HG02840 (cell line): ENCODE measurements at regions not wholly inside any gene's neighbourhood (a gene's known extent, or its start where the extent isn't known, plus 50 kb on each side); places are given as distances from the start of the nearest gene placed in this dataset.

ENCODE experiments used
- ATAC-seq: cut with Tn5 transposase; IDR thresholded peaks from one replicate; pipeline ENCODE4 v1.9.1; 2021; ENCODE audit warnings: mild to moderate bottlenecking, moderate library complexity, moderate number of reproducible peaks; ENCODE audit not compliant: unreplicated experiment, low FRiP score

DNA sequence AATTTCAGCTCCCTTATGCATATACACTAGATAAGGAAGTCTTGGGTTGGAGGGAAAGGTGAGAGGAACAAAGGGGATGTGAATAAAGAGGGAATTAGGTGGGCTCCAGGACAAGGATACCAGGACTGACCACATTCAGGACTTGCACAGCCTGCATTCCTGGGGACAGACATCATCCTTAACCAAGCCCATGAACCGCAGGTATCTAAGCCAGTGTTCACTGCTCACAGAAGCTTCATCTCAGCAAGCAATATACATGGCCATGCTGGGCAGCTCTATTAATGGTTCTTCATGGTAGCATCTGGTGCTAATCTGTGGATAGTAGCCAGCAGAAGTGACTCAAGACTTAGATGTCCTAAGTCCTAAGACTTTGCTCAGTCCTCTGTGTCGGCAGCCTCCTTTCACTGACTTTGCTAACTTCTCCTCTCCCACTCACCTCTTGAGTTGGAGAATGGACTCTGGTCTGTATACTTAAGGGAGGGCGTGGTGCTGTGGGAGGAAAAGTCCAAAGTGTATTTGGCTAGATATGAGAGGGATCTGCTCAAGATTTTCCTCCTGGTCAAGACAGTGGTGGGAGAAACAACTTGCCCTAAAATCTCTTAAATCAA, 136.1 kb downstream of the ASCL1 start:
- ATAC-seq, result no peak

- no peak for ATAC-seq
Measured at GRCh38 chr12:103097496-103097895, 140.0 kb downstream of the ASCL1 start.

DNA sequence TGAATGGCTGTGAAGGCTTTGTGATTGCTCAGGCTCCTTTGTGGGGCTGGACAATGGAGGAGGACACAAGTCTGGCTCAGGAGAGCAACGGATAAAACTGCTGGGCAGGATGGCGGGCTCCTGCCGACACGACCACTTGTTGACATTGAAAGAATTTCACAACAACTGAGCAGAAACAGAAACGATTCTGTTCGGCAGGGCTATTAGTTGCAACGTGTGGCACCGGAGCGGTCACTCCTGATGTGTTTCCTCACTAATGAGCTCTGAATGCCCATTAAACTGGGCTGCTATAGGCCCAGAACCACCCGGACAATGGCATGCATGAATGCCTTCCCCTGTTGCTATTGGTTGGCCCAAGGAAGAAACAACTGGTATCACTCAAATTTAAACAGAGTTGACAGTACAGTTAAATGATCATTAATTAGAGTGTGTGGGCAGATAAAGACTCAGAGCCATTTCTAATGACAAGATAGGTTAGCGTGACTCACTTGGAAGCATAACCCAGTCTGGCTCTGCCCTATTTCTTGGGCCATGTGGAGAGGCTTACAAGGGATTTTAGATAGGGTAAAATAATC, 142.9 kb downstream of the ASCL1 start:
- ATAC-seq, result no peak

DNA sequence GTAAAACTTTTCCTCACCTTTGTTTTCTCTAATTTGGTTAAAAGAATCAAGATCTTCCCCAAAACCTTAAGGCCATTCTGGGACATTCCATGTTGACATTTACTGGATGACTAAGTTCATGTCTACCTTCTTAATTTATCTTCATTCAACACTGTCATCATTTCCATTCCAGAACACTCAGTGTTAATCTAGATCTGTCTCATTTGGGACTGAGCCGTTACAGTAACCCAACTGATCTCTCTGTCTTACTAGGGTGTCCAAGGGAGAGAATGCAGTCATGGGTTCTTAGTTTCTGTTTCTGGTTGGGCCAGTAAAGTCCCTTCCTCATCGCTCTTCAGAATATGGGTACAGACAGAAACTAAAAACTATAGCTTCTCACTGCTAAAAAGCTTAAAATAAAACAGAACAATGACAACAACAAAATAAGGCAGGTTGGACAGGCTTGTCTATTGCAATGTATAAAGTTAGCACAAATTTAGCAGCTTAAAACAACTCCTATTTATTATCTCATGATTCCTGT, 144.8 kb downstream of the ASCL1 start:
- peak; percentile 75 for ATAC-seq

DNA sequence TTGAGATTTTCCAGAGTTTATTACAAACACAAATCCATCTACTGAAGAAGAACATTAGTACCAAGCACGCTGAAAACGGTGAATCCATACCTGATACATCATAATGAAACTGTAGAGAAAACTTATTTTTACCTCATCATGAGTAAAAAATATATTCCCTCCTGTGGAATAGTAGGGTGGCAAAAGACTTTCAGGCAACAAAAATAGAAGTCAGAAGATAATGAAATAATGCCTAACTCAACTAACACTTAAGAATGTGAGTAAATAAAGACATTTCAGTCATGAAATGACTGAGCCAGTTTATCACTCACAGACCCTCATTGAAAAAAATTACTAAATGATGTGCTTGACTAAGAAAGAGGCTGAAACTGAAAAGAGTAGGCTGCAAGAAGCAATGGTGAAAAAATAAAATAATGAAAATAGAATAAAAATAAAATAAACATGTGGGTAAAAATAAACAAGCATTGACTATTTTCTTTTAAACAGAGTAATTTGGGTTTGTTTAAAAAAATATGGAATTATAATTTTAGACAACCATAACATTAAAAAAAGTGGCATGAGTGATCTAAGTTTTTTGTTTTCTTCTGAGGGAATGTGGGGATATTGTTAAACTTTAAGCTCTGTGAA, 148.6 kb downstream of the ASCL1 start:
- peak; percentile 54 for ATAC-seq

- no peak for ATAC-seq
Measured at GRCh38 chr12:103109861-103110260, 152.4 kb downstream of the ASCL1 start.

- peak; percentile 94 for ATAC-seq
Measured at GRCh38 chr12:103114296-103115055, 157.0 kb downstream of the ASCL1 start.

- ATAC-seq, result no peak
Measured at GRCh38 chr12:103128862-103129501, 171.5 kb downstream of the ASCL1 start.

- ATAC-seq, result no peak
Measured at GRCh38 chr12:103130564-103130963, 173.1 kb downstream of the ASCL1 start.

- no peak for ATAC-seq
Measured at GRCh38 chr12:103138538-103138937, 181.1 kb downstream of the ASCL1 start.

- no peak for ATAC-seq
Measured at GRCh38 chr12:103139876-103140275, 182.4 kb downstream of the ASCL1 start.

DNA sequence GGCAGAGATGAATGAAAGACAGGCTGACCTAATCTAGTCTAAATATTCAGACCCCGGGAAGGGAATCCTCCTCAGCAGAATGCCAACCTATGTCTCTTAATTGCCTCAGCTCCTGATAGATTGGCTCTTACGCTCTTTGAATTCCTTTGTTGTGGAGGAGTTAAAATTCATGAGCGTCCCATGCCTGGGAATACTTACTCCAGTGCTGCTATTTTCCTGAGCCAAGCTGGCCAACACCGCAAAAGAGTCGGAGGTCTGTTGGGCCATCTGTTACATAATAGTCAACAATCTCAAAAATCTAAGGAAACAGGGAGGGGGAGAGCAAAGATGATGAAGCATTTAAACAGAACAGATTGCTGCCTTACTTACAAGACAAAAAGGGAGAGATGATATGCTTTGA, 182.8 kb downstream of the ASCL1 start:
- no peak for ATAC-seq

- ATAC-seq, result no peak
Measured at GRCh38 chr12:103144278-103144677, 186.8 kb downstream of the ASCL1 start.

DNA sequence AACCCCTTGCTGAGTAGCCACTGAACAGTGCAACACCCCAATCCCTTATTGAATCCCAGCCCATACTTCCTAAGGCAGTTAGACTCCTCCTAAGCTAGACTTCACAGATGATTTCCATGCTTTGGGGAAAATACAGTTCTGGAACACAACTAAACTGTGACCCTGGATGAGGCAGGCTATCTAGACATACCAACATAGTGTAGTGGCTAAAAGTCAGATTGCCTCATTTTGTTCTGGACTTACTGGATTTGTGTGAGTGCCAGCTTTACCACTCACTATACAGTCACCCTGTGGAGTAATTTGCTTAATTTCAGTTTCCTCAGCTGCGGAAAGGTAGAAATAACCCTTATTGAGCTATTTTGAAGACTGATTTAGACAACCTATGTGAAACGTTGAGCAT, 203.1 kb downstream of the ASCL1 start:
- no peak for ATAC-seq

DNA sequence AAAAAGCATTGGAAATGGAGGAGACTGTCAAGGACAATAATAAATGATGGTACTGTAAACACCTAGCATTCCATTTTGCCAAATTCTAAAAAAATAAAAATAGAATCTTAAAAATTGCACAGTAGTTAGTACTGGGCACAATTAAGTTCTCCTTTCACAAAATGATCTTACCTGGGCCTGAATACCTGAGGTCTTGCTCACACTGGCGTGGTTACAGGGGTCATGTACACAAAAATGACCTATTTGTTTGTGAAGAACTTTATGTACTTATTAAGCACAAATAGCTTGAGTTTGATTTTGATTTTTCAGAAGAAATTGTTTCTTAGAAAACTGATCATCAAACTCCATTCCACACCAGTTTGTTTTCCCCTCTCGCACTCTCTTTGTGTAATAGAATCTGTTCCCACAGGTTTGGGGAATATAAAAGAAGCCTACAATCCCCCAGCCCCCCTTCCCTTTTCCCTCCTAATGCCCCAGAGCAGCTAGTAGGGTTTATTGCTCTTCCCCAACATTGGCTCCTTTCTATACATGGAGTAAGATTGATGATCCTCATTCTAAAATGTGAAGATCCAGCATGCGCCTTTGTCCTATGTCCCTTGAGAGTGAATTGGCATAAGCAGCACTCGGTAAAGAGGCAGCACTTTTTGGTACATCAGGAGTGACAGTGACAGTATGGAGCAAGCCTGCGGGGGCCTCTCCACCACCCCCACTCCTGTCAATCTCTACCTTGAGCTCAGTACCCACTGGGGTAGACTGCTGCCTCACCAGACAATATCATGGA, 204.3 kb downstream of the ASCL1 start:
- no peak for ATAC-seq

DNA sequence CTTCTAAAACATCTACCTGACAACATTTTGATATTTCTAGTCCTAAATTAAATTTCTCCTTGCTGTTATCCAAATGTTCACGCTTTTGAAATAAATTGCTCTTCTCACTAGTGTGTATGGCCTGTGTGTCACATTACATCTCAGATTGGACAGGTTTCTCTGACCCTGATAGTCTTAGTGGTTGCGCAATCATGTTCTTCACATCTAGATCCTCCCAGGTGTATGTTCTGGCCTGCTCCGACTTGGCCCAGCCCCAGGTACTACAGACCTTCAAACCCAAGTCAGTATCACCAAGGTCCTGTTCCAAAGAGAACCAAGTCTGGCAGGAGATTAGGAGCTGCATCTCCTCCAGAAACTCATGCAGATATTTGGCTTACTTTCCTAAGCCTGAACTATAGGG, 209.5 kb downstream of the ASCL1 start:
- no peak for ATAC-seq

- ATAC-seq, result no peak
Measured at GRCh38 chr12:103172447-103173112, 215.1 kb downstream of the ASCL1 start.

DNA sequence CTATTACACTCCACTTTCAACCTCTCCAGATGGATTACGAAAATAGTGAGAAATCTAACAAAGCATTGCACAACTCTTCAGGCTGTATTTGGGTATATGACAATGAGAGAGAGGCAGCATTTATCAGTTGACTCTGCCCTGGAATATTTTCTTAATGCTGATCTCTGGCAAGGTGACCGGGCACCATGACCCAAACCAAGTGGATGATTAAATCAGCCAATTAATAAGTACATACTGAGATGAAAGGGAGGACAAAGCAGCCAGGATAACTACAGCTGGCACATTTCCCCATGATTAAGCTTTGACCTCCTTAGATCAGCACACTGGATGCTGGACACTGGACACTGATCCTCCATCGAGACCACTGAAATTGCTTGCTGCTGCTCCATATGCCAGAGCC, 218.2 kb downstream of the ASCL1 start:
- no peak for ATAC-seq

DNA sequence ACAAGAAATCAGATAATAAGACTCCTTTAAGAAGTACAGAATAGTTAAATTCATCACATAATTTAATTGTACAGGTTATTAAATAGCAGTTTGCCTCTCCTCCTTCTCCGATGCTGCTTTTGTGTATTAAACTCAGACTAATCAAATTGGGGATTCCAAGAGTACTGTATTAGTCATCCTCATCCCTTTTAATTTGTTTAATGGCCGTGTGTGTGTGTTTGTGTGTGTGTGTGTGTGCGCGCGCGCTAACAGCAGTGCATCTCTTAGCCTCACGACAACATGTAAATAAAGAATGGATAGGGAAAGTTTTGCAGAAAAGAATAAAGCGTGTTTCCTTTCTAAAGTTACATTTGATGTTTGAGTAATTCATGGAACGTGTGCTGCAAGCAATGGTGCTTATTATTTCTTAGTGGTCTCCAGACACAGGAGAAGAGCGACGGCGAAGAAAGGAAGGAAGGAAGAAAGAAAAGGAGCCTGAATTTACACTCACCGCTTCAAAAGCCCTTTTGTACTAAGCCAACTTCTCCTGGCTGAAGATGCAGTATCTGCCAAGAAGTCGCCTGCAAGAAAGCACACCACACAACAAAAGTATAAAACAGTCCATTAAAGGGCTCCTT, 220.3 kb downstream of the ASCL1 start:
- ATAC-seq, result no peak
